ENCODE measurements at regions not wholly inside any gene's neighbourhood (a gene's known extent, or its start where the extent isn't known, plus 50 kb on each side); places are given as distances from the start of the nearest gene placed in this dataset.
A peak's percentile ranks its signal among the peaks of the same experiment; 100 is the strongest.

- intact Hi-C loops (cut with DNase I; ENCODE audit: low total_unique reads) (no loop called here), in situ Hi-C loops (cut with MboI; ENCODE audit: low sequenced_read_pairs in 4 of 4) (no loop called here)
- Histone ChIP-seq H3K4me3 (no peak overlapping the region), H3K27me3 (no peaks in the 10 kb centered on the region), H3K9me3 (no peaks in the 10 kb centered on the region), H3K36me3 (no peaks in the 10 kb centered on the region), H3K4me1 (no peaks in the 10 kb centered on the region), H3K27ac (no peak overlapping the region)
- ATAC-seq (no peak), DNase-seq (no peak)
- TF ChIP-seq CTCF (IDR thresholded peaks at IDR 0.05 in 4 of 5, conservative IDR thresholded peaks at IDR 0.05 in 1 of 5) = no peak
- TF ChIP-seq POLR2A (IDR thresholded peaks at IDR 0.05) = no peak
These were observed 288.5 kb downstream of the TCERG1L start for GRCh38 chr10:131022981-131023380.

- in situ Hi-C loops (cut with MboI; ENCODE audit: low sequenced_read_pairs in 4 of 4) = no loop called here
- no peaks in the 10 kb centered on the region for H3K36me3 ChIP-seq
- H3K27me3 ChIP-seq = no peaks in the 10 kb centered on the region
- intact Hi-C loops (cut with DNase I; ENCODE audit: low total_unique reads) = no loop called here
- TF ChIP-seq CTCF (IDR thresholded peaks at IDR 0.05 in 4 of 5, conservative IDR thresholded peaks at IDR 0.05 in 1 of 5) (no peak), POLR2A (IDR thresholded peaks at IDR 0.05) (no peak)
- DNase-seq = no peak
- no peak overlapping the region for H3K27ac ChIP-seq
- ATAC-seq = peak in 1 of 2 donors; percentile 36
- H3K9me3 ChIP-seq = no peaks in the 10 kb centered on the region
- H3K4me1 ChIP-seq = no peaks in the 10 kb centered on the region
- no peak overlapping the region for H3K4me3 ChIP-seq
These were observed 287.0 kb downstream of the TCERG1L start for GRCh38 chr10:131024259-131025131.

GRCh38 chr10:131025333-131025732 lies 286.2 kb downstream of the TCERG1L start:
- ATAC-seq = no peak
- intact Hi-C loops (cut with DNase I; ENCODE audit: low total_unique reads) = no loop called here
- H3K4me3 ChIP-seq = no peak overlapping the region
- in situ Hi-C loops (cut with MboI; ENCODE audit: low sequenced_read_pairs in 4 of 4) = no loop called here
- H3K27ac ChIP-seq = no peak overlapping the region
- no peak for DNase-seq
- TF ChIP-seq POLR2A (IDR thresholded peaks at IDR 0.05) (no peak), CTCF (IDR thresholded peaks at IDR 0.05 in 4 of 5, conservative IDR thresholded peaks at IDR 0.05 in 1 of 5) (no peak)
- no peaks in the 10 kb centered on the region for H3K9me3 ChIP-seq
- H3K4me1 ChIP-seq = no peaks in the 10 kb centered on the region
- H3K36me3 ChIP-seq = no peaks in the 10 kb centered on the region
- no peaks in the 10 kb centered on the region for H3K27me3 ChIP-seq

- Histone ChIP-seq H3K4me1 (no peaks in the 10 kb centered on the region), H3K27me3 (no peaks in the 10 kb centered on the region), H3K27ac (no peak overlapping the region), H3K9me3 (no peaks in the 10 kb centered on the region), H3K36me3 (no peaks in the 10 kb centered on the region), H3K4me3 (no peak overlapping the region)
- DNase-seq (no peak), ATAC-seq (no peak)
- intact Hi-C loops (cut with DNase I; ENCODE audit: low total_unique reads) (no loop called here), in situ Hi-C loops (cut with MboI; ENCODE audit: low sequenced_read_pairs in 4 of 4) (no loop called here)
- TF ChIP-seq POLR2A (IDR thresholded peaks at IDR 0.05) (no peak), CTCF (IDR thresholded peaks at IDR 0.05 in 4 of 5, conservative IDR thresholded peaks at IDR 0.05 in 1 of 5) (no peak)
These were observed 284.3 kb downstream of the TCERG1L start for GRCh38 chr10:131027256-131027655.
